Inflammatory macrophage treated with lipopolysaccharide for 1 hour (primary cell): ENCODE measurements at regions not wholly inside any gene's neighbourhood (a gene's known extent, or its start where the extent isn't known, plus 50 kb on each side); places are given as distances from the start of the nearest gene placed in this dataset.

Source experiments
- DNase-seq, 2 donors: peaks; one replicate each; pipeline ENCODE4 v3.0.0-alpha.2; 2020 to 2022

DNA sequence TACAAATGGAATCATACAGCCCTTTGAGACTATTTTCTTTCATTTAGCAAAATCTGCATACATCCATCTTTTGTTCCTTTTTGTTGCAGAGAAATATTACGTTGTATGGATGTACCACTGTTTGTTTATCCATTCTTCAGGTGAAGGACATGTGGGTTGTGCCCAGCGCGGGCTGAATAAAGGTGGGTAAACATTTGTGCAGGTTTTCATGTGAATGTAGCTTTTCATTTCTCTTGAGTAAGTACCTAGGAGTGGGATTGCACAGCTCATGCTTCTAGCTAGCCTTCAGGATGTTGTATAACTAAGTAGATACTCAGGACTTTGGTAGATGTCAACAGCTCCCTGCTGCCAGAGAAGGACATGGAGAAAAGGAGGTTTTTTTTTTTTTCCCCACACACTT is 50.6 kb upstream of the SPRED2 start:
- DNase-seq = no peak
